ENCODE measurements at regions not wholly inside any gene's neighbourhood (a gene's known extent, or its start where the extent isn't known, plus 50 kb on each side); places are given as distances from the start of the nearest gene placed in this dataset.

DNA sequence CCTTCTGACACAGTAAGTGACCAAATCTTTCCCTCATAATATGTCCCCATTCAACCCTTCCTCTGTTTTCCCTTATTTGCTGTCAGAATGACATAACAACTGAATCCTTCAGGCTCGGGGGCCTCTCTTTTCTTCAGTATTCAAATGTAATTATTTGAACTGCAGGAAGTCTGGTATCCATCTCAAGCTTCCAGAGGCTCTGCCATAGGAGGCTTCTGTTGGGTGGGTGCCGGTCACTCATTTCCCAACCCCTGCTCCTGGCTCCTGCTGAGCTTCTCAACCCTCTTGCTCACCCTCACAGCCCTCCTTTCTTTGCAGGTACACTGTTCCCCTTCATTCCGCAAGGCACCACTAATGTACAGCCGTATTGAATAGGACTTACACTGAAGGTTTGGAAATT is 151.8 kb upstream of the MAP3K1 start:
- ChIA-PET POLR2A (interaction anchor here (0.6 kb wide), 1 partner anchor 735 kb away, joined by 5 read pairs; no protein-coding TSS in a partner anchor), CTCF (interaction anchor here (2.3 kb wide), 1 partner anchor 13 kb away, joined by 8 read pairs; no protein-coding TSS in a partner anchor)
- Histone ChIP-seq H3K27me3 (ENCODE audit: insufficient read depth) (no peaks in the 10 kb centered on the region; the same call in 1 of the 2 replicates), H3K27ac (ENCODE audit: low read depth in 2 of 2, low read length in 1 of 2) (no peak overlapping the region), H3K4me2 (no peak overlapping the region), H3K36me3 (replicated peaks in 1 of 2; ENCODE audit: control insufficient read depth in 1 of 2, insufficient read depth in 2 of 2, low read length in 1 of 2) (no peaks in the 10 kb centered on the region), H3K4me3 (ENCODE audit: low read depth in 2 of 2, low read length in 1 of 2) (no peak overlapping the region), H3K79me2 (ENCODE audit: insufficient read depth) (no peaks in the 10 kb centered on the region), H3K4me1 (ENCODE audit: control insufficient read depth in 1 of 2, insufficient read depth in 2 of 2, low read depth in 1 of 2, low read length in 1 of 2) (peaks cover 0 to 2% of the 10 kb centered on the region in 2 experiments; a peak in 1 of 4 replicates), H3F3A (replicated peaks; ENCODE audit: insufficient read depth) (no peaks in the 10 kb centered on the region), H3K9ac (no peak overlapping the region), H2AFZ (ENCODE audit: low read depth) (no peak overlapping the region), H4K20me1 (ENCODE audit: insufficient read depth) (no peaks in the 10 kb centered on the region), H3K9me3 (no peaks in the 10 kb centered on the region), H3K9me2 (no peaks in the 10 kb centered on the region)
- DNase-seq: no peak
- TF ChIP-seq, protein P1, sequence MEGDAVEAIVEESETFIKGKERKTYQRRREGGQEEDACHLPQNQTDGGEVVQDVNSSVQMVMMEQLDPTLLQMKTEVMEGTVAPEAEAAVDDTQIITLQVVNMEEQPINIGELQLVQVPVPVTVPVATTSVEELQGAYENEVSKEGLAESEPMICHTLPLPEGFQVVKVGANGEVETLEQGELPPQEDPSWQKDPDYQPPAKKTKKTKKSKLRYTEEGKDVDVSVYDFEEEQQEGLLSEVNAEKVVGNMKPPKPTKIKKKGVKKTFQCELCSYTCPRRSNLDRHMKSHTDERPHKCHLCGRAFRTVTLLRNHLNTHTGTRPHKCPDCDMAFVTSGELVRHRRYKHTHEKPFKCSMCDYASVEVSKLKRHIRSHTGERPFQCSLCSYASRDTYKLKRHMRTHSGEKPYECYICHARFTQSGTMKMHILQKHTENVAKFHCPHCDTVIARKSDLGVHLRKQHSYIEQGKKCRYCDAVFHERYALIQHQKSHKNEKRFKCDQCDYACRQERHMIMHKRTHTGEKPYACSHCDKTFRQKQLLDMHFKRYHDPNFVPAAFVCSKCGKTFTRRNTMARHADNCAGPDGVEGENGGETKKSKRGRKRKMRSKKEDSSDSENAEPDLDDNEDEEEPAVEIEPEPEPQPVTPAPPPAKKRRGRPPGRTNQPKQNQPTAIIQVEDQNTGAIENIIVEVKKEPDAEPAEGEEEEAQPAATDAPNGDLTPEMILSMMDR (IDR thresholded peaks at IDR 0.05): no peak
- no peak for TF ChIP-seq POLR2AphosphoS5 (IDR thresholded peaks at IDR 0.05; ENCODE audit: low read depth, low read length)
- TF ChIP-seq GATA2 (CRISPR knock-in tag; IDR thresholded peaks at IDR 0.05): no peak
- 64% methylated on average over 4 of the region's 4 CpGs for WGBS (ENCODE audit: low lambda C conversion rate)

DNA sequence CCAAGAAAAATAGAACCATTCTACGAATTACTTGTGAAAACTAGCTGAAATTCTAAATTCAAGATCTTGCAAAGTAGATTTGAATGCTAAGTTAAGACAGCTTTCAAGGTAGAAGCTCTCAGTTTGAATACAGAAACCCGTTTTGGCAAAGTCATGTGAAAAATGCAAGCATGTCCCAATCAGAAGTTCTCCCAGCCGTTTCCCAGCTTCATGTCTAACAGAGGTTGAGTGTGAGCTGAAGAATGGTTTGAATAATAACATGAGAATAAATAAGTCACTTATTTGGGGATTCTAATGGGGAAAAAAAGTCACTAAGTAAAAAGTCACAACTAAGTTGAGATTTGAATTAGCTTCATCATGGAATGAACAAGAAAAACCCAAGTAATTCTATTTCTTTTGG is 152.5 kb upstream of the MAP3K1 start:
- Histone ChIP-seq H3K79me2 (ENCODE audit: insufficient read depth) (no peaks in the 10 kb centered on the region), H3K27me3 (ENCODE audit: insufficient read depth) (no peaks in the 10 kb centered on the region; the same call in 1 of the 2 replicates), H3K36me3 (replicated peaks in 1 of 2; ENCODE audit: control insufficient read depth in 1 of 2, insufficient read depth in 2 of 2, low read length in 1 of 2) (no peaks in the 10 kb centered on the region), H3K9me2 (no peaks in the 10 kb centered on the region), H3K4me3 (ENCODE audit: low read depth in 2 of 2, low read length in 1 of 2) (no peak overlapping the region), H3K9ac (no peak overlapping the region), H3F3A (replicated peaks; ENCODE audit: insufficient read depth) (no peaks in the 10 kb centered on the region), H3K27ac (ENCODE audit: low read depth in 2 of 2, low read length in 1 of 2) (no peak overlapping the region), H2AFZ (ENCODE audit: low read depth) (no peak overlapping the region), H4K20me1 (ENCODE audit: insufficient read depth) (no peaks in the 10 kb centered on the region), H3K4me2 (no peak overlapping the region), H3K4me1 (ENCODE audit: control insufficient read depth in 1 of 2, insufficient read depth in 2 of 2, low read depth in 1 of 2, low read length in 1 of 2) (peaks cover 0 to 2% of the 10 kb centered on the region in 2 experiments; a peak in 1 of 4 replicates), H3K9me3 (no peaks in the 10 kb centered on the region)
- no peak for DNase-seq
- POLR2A ChIA-PET: interaction anchor here (0.6 kb wide), 1 partner anchor 734 kb away, joined by 5 read pairs; no protein-coding TSS in a partner anchor
- TF ChIP-seq MXI1 (IDR thresholded peaks at IDR 0.05; ENCODE audit: low read depth, low read length): no peak
- TF ChIP-seq, protein P2, sequence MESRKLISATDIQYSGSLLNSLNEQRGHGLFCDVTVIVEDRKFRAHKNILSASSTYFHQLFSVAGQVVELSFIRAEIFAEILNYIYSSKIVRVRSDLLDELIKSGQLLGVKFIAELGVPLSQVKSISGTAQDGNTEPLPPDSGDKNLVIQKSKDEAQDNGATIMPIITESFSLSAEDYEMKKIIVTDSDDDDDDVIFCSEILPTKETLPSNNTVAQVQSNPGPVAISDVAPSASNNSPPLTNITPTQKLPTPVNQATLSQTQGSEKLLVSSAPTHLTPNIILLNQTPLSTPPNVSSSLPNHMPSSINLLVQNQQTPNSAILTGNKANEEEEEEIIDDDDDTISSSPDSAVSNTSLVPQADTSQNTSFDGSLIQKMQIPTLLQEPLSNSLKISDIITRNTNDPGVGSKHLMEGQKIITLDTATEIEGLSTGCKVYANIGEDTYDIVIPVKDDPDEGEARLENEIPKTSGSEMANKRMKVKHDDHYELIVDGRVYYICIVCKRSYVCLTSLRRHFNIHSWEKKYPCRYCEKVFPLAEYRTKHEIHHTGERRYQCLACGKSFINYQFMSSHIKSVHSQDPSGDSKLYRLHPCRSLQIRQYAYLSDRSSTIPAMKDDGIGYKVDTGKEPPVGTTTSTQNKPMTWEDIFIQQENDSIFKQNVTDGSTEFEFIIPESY (IDR thresholded peaks at IDR 0.05; ENCODE audit: borderline replicate concordance, low read depth): no peak
- no peak for TF ChIP-seq EZH2phosphoT487 (IDR thresholded peaks at IDR 0.05; ENCODE audit: borderline replicate concordance, low read depth)
- TF ChIP-seq, protein P3, sequence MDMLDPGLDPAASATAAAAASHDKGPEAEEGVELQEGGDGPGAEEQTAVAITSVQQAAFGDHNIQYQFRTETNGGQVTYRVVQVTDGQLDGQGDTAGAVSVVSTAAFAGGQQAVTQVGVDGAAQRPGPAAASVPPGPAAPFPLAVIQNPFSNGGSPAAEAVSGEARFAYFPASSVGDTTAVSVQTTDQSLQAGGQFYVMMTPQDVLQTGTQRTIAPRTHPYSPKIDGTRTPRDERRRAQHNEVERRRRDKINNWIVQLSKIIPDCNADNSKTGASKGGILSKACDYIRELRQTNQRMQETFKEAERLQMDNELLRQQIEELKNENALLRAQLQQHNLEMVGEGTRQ (IDR thresholded peaks at IDR 0.05; ENCODE audit: borderline replicate concordance, low read depth, low read length): no peak
- CTCF ChIA-PET: interaction anchor here (2.3 kb wide), 1 partner anchor 13 kb away, joined by 8 read pairs; no protein-coding TSS in a partner anchor
- 39% methylated on average over 3 of the region's 3 CpGs for WGBS (ENCODE audit: low lambda C conversion rate)
